ENCODE measurements at regions not wholly inside any gene's neighbourhood (a gene's known extent, or its start where the extent isn't known, plus 50 kb on each side); places are given as distances from the start of the nearest gene placed in this dataset.

- Histone ChIP-seq H3K27me3 (ENCODE audit: insufficient read depth, low read length) (no peaks in the 10 kb centered on the region), H4K20me1 (ENCODE audit: control insufficient read depth, insufficient read depth, insufficient read length) (no peaks in the 10 kb centered on the region), H3K79me2 (ENCODE audit: insufficient read depth, low read length) (no peaks in the 10 kb centered on the region), H2BK20ac (ENCODE audit: low read depth, low read length, poor library complexity, severe bottlenecking) (no peak overlapping the region), H3K14ac (ENCODE audit: insufficient read depth, low read length) (no peak overlapping the region), H3K4me1 (ENCODE audit: insufficient read depth, low read length) (peaks cover 10% of the 10 kb centered on the region; the same call in 1 of the 2 replicates), H3K4me2 (ENCODE audit: insufficient read depth, insufficient read length, low read length) (no peak overlapping the region), H3K56ac (ENCODE audit: insufficient read length, low read depth, low read length) (no peak overlapping the region), H4K91ac (ENCODE audit: insufficient read length, low read depth, low read length) (no peak overlapping the region), H4K8ac (replicated peaks; ENCODE audit: insufficient read length, low read depth, low read length) (no peak overlapping the region), H4K5ac (ENCODE audit: insufficient read length, low read depth, low read length) (no peak overlapping the region), H2AFZ (ENCODE audit: low read length) (peak overlapping the region; percentile 40), H3K23ac (ENCODE audit: insufficient read length, low read depth, low read length) (no peak overlapping the region), H3K9ac (ENCODE audit: extremely low read depth, insufficient read length, low read length) (no peak overlapping the region), H2BK15ac (ENCODE audit: low read depth, low read length) (no peak overlapping the region), H3K23me2 (ENCODE audit: insufficient read length, low read depth, low read length, poor library complexity, severe bottlenecking) (no peaks in the 10 kb centered on the region), H3K18ac (ENCODE audit: insufficient read length, low read depth, low read length) (no peak overlapping the region), H3T11ph (ENCODE audit: low read length) (no peak overlapping the region), H2AK5ac (ENCODE audit: insufficient read length, low read length) (no peak overlapping the region), H3K27ac (ENCODE audit: insufficient read length, low read depth, low read length) (no peak overlapping the region), H3K4ac (ENCODE audit: low read depth, low read length) (no peak overlapping the region), H2BK5ac (ENCODE audit: insufficient read length, low read length) (no peak overlapping the region), H2BK120ac (ENCODE audit: low read depth, low read length, poor library complexity, severe bottlenecking) (peak overlapping the region; percentile 69), H3K9me3 (ENCODE audit: control insufficient read depth, low read depth, low read length) (no peaks in the 10 kb centered on the region), H3K79me1 (ENCODE audit: insufficient read depth, low read depth, low read length, poor library complexity, severe bottlenecking) (no peaks in the 10 kb centered on the region), H2BK12ac (ENCODE audit: insufficient read length, low read depth, low read length) (no peak overlapping the region)
- peak overlapping the region; percentile 24 to 89 (median 27); a peak in 5 of 7 replicates for H3K27ac Mint-ChIP-seq
- peaks cover 25 to 26% of the 10 kb centered on the region in 2 experiments for H3K4me1 Mint-ChIP-seq
- WGBS (ENCODE audit: extremely low coverage, insufficient read length, low lambda C conversion rate) = no CpG with 5 or more reads among the region's 1 CpG
- peaks cover 9 to 30% (median 12%) of the 10 kb centered on the region in 3 experiments for H3K36me3 Mint-ChIP-seq (ENCODE audit: insufficient read depth in 1 of 3, low read depth in 3 of 3)
- H3K9me3 Mint-ChIP-seq = peaks cover 23 to 29% of the 10 kb centered on the region in 2 experiments
- H3K4me3 Mint-ChIP-seq = no peak overlapping the region
- peaks cover 7% of the 10 kb centered on the region for H3K27me3 Mint-ChIP-seq (ENCODE audit: low read depth)
- DNase-seq = no peak
- TF ChIP-seq CTCF (conservative IDR thresholded peaks at IDR 0.05) = no peak
These were observed 52.5 kb upstream of the PFN2 start for GRCh38 chr3:150023239-150023636.
